NCI-H2081 (cell line): ENCODE measurements at regions not wholly inside any gene's neighbourhood (a gene's known extent, or its start where the extent isn't known, plus 50 kb on each side); places are given as distances from the start of the nearest gene placed in this dataset.

ENCODE experiments used
- DNase-seq, 2 experiments: peaks; one replicate each; lab custom pipeline; 2025; lab: John Stamatoyannopoulos, UW

DNA sequence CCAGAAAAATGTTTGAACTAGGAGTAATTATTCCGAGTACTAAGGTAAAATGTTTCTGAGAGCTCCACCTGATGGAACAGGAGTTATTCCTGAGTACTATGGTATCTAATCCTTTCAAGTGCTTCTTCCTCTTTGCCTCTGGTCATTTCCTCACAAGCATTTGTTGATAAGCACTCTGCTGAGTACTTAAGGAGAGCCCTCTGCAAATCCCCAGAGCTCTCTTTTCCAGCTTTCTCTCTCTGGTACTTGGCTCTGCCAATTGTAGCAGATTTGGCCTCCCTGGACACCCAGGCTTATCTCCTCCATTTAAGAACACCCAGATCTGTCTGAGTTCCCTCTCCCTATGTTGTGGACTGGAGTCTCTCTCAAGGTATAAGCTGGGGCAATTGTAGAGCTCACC lies 457.0 kb downstream of the MN1 start:
- DNase-seq = no peak

DNA sequence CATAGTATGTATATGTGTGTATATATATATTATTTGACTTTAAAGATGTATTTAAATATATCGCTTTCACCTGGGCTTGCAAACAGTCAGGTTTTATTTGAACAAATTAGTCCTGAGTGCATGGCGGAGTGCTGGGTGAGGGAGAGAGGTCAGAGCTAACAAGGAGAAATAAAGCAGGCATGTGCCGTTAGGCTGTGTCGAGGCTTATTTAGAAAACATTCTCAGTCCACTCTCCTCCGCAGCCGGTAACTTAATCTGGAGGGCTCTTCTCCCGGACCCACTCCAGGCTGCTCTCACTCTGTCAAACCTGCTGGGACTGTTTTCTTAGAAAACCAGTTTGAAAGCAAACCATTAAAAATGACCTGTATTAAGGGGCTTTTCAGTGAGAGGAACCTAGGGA lies 455.9 kb downstream of the MN1 start:
- no peak for DNase-seq

- no peak for DNase-seq
Observed at GRCh38 chr22:27347951-27348350, 453.6 kb downstream of the MN1 start.

DNA sequence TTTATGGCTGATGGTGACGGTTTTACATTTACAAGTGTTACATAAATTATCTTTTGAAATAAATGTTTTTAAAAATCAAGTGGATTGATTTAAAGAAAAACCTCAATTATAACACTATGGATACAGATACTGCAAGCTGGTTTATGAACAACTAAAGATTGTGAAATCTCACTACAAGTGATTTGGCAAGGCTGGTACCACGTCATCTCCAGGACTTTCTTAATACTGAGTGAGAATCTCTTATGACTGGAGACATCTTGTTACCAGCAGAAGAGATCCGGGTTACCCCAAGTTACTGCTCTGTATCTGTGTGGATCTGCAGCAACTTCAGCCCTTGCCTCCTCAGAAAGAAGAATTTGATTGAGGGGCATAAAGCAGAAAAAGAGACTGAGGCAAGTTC lies 452.9 kb downstream of the MN1 start:
- no peak for DNase-seq

GRCh38 chr22:27349456-27349855 lies 452.1 kb downstream of the MN1 start:
- DNase-seq = no peak

- DNase-seq = no peak
Observed at GRCh38 chr22:27350306-27350705, 451.2 kb downstream of the MN1 start.

- no peak for DNase-seq
Observed at GRCh38 chr22:27352426-27352825, 449.1 kb downstream of the MN1 start.

DNA sequence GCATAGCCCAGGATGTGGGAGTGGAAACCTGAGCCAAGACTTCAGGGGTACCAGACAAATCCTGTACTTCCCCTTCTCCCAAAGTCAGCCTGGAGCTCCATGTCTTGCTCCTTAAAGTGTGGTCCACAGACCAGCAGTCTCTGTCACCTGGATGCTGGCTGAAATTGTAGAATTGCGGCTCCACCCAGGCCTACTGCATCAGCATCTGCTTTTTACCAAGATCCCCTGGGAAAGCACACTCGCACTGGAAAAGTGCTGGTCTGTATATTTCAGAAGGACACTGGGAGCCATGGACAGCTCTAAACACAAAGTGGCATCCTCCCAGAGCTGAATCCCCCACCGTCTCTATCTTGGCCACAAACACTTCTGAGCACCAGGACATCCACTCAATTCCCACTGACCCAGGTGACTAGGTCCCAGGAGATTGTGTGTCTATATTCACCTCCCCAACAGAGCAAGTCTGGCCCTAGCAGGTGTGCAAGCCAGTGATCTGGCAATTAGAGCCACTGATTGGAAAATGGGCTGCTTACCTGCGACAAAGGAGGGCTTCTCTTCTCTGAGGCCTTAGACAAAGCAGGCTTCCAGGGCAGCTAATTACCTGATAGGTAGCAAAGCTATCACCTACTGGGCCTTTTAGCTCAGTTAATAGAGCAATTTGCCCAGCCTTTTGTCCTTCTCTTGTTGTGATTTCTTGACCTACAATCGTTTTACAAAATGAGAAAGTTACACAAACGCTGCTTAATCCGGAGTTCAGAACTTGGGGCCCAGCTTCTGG lies 443.3 kb downstream of the MN1 start:
- peak; percentile 51 to 88 for DNase-seq

DNA sequence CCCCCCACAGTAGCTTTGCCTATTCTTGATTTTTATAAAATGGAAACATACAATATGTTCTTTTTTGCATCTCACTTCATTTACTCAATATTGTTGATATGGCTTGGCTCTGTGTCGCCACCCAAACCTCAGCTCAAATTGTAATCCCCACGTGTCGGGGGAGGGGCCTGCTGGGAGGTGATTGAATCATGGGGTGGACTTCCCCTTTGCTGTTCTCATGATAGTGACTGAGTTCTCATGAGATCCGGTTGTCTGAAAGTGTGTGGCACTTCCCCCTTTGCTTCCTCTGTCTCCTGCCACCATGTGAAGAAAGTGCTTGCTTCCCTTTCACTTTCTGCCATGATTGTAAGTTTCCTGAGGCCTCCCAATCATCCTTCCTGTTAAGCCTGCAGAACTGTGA lies 431.3 kb downstream of the MN1 start:
- no peak for DNase-seq

DNA sequence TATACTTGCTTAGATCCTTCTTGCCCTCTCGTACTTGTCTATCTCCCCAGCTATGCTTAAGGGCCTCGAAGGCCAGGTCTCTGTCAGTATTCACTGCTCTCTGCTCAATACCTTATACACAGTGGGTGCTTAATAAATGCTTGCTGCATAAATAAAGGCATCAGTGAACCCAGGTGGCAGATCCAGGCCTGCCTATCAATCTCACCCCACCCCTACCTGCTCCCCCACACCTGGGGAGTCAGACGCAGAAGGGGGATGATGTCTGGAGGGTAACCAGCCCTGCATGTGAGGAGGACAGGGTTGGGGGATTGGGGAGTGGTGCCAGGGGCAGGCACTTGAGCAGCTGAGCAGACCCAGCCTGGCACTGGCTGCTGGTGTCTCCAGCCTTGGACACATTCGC lies 430.6 kb downstream of the MN1 start:
- no peak for DNase-seq

DNA sequence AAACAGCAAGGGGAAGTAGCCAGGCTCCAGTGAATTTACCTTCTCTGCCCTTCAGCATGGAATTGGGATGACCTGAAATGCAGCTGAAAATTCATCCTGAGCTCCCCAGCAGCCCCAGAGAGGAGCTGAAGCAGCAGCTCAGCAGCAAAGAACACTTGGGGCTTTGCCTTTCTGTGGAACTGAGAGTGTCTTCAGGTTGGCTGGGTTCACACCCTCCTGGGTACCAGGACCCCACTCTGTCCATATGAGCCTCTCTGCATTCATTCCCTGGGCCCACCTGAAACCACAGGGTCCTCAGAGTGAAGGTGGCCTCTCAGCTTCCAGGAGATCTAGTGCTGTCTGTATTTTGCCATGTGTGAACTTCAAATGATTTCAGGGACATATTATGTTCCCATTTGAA lies 429.2 kb downstream of the MN1 start:
- no peak for DNase-seq

DNA sequence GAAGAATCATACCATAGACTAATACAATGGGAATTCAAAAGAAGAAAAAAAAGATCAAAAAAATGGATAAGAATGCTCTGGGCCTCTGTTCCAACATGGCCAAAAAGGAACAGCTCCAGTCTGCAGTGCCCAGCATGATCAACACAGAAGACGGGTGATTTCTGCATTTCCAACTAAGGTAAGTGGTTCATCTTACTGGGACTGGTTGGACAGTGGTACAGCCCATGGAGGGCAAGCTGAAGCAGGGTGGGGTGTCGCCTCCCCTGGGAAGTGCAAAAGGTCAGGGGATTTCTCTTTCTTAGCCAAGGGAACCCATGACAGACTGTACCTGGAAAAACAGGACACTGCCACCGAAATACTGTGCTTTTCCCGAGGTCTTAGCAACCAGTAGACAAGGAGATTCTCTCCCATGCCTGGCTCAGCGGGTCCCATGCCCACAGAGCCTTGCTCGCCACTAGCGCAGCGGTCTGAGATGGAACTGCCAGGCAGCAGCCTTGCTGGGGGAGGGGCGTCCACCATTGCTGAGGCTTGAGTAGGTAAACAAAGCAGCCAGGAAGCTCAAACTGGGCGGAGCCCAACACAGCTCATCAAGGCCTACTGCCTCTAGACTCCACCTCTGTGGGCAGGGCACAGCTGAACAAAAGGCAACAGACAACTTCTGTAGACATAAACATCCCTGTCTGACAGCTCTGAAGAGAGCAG lies 428.4 kb downstream of the MN1 start:
- peak in 1 of 2 experiments; percentile 13 for DNase-seq

- peak; percentile 69 to 90 for DNase-seq
Observed at GRCh38 chr22:27377501-27378295, 423.9 kb downstream of the MN1 start.

- peak in 1 of 2 experiments; percentile 26 for DNase-seq
Observed at GRCh38 chr22:27378311-27378800, 423.2 kb downstream of the MN1 start.

GRCh38 chr22:27378995-27379394 lies 422.6 kb downstream of the MN1 start:
- DNase-seq = no peak

DNA sequence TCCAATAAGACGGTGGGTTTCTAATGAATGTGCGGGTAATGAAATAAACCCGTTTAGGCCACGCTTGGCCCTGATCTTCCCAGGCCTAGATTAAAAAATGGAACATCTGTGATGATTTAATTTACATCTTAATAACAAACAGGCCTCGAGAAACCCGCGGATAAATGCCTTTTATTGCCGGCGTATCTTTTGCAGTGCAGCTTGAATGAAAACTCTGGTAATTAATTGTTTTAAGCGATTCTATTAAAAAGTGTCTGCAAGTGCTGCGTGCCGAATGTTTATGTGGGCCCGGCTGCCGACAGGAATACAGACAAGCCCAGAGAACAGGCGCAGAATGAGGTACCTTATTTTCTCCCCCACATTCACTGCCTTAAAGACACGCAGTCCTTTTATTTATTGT lies 420.7 kb downstream of the MN1 start:
- DNase-seq = no peak

DNA sequence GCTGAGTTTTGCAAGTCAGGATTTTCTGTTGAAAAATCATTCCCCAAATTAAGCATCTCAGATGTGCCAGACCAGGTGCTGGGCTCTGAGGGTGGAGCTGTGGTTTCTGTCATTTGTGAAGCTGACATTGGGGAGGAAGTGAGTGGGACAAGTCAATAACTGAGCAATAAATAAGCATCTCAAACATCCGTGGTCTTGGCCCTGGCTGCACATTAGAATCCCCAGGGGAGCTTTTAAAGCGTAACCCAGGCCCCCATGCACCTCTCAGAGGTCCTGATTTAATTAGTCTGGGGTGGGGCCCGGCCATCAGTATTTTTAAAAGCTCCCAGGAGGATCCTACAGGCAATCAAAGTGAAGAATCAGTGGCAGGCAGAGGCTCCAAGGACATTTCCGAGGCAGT lies 420.0 kb downstream of the MN1 start:
- peak in 1 of 2 experiments; percentile 19 for DNase-seq

DNA sequence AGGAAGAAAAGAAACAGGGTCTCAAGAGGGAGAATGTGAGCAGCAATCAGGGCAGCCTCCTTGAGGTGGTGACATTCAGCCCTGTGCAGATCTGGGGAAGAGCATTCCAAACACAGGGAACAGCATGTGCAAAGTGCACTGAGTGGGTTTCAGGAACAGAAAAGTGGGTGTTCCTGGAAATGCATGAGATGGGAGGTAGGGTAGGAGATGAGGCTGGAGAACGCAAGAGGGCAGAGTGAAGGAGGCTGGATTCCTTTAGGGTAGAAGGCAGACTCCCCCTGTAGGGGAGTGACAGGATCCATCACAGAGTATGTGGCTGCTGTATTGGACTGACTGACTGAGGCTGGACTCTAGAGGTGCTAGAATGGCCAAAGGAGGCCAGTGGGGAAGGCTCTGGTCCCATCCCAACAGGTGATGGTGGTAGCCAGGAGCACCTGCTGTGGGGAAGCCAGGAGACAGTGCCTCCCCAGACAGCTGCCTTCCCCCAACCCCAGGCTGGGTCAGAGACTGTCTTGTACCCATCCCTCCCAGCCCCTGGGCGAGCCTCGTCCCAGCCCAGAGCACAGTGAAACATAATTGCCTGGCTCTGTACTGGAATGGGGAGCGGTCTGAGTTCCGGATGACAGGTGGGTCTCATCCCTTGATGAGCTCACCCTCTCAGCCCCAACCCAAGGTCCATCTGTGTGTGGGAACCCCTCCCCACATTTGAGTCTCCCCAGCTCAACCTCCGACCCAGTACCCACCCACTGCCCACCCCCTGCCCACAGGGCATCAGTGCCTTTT lies 419.4 kb downstream of the MN1 start:
- no peak for DNase-seq

GRCh38 chr22:27382947-27383346 lies 418.6 kb downstream of the MN1 start:
- no peak for DNase-seq

DNA sequence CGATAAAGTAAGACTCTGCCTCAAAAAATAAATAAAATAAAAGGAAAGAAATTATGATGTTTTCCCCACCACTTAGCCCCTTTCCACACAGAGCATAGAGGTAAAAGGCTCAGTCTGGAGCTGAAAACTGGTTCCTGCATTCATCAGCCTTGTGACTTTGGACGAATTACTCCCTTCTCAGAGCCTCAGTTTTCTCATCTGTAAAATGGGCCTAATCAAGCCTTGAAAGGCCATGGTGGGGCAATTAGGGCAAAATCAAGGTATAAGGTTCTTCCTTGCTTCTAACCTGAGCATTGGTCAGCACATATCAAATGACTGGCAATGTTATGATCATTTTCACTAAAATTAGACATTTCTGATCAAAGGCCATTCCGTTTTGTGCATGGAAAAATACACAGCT lies 417.7 kb downstream of the MN1 start:
- DNase-seq = no peak

DNA sequence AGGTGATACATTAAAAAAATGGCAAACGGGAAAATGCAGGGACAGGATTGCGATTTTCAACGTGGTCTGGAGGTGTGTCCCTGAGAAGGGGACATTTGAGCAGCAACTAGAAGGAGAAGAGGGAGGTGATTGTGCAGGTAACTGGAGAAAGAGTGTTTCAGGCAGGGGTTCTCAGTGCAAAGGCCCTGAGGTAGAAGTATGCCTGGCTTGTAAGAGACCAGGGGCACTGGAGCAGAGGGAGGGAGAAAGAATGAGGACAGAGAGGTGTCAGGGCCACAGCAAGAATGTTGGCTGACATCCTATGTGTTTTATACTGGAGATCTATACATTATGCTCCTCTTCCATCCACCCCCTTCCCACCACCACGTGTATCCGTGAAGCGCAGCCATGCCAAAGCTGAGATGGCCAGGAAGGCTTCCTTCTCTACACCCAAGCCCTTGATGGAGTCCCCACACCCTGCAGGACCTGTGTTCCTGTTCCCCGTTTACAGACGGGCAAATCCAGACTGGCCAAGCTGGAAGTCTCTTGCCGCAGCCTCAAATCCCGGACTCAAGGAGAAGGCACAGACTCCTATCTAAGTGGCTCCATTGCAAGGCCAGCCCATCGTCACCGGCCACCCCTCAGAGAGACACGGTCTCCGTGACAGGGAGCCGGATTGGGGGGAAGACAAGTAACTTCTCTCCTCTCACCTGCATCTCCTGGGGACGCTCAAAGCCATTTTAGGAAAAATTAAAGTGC lies 416.1 kb downstream of the MN1 start:
- DNase-seq = peak in 1 of 2 experiments; percentile 15
